GM12865 (cell line): ENCODE measurements at regions not wholly inside any gene's neighbourhood (a gene's known extent, or its start where the extent isn't known, plus 50 kb on each side); places are given as distances from the start of the nearest gene placed in this dataset.

ENCODE experiments used
- DNase-seq: peaks from one replicate; pipeline ENCODE4 v3.0.0; 2010; ENCODE audit warnings: low read depth
- H3K4me3 ChIP-seq: 2 replicates; pipeline ENCODE4 v1.5.1; 2011; ENCODE audit warnings: mild to moderate bottlenecking, low read depth, low read length, control low read depth
- TF ChIP-seq, protein P1 (sequence below): IDR thresholded peaks from 2 replicates; pipeline ENCODE4 v1.5.1; 2011; ENCODE audit warnings: low read length, control low read depth, low read depth, inconsistent platforms; ENCODE audit not compliant: insufficient read depth; ENCODE audit errors: missing control alignments

DNA sequence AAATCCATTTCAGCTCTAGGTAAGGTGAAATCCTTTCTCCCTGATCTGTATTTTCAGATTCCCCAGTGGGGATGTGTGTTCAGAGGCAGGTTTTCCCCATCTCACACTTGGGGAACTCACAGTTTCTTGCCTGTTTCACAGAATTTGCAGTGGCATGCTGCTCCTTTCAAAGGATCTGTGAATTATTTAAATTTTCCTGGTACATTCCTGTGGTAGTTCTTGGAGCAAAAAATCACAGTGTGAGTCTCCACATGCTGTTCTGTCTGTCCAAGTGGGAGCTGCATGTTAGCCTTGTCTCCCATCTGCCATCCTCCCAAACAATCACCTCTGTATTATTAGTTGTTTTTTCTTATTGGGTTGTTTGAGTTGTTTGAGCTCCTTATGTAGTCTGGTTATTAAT, 372.9 kb downstream of the ARL6IP6 start:
- DNase-seq = no peak
- TF ChIP-seq, protein P1, sequence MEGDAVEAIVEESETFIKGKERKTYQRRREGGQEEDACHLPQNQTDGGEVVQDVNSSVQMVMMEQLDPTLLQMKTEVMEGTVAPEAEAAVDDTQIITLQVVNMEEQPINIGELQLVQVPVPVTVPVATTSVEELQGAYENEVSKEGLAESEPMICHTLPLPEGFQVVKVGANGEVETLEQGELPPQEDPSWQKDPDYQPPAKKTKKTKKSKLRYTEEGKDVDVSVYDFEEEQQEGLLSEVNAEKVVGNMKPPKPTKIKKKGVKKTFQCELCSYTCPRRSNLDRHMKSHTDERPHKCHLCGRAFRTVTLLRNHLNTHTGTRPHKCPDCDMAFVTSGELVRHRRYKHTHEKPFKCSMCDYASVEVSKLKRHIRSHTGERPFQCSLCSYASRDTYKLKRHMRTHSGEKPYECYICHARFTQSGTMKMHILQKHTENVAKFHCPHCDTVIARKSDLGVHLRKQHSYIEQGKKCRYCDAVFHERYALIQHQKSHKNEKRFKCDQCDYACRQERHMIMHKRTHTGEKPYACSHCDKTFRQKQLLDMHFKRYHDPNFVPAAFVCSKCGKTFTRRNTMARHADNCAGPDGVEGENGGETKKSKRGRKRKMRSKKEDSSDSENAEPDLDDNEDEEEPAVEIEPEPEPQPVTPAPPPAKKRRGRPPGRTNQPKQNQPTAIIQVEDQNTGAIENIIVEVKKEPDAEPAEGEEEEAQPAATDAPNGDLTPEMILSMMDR = no peak
- no peak overlapping the region for H3K4me3 ChIP-seq

DNA sequence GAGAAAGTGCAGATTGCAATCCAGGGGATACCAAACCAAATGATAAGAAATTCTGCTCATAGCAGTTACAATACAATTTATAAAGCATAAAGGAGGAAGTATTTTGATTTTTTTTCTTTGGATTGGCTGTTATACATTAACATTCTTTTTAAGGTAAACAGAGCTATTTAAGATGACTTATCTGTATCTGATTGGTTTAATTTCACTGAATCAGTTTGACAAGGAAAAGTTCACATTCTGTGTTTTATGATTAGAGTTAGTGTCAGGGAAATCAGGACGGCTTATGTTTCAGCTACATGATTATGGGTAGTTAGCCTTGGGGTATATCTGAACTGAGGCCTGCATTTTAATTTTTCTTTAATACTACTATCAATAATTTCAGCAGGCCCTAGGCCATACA, 360.9 kb downstream of the ARL6IP6 start:
- TF ChIP-seq, protein P1 = no peak
- H3K4me3 ChIP-seq = no peak overlapping the region
- DNase-seq = no peak

DNA sequence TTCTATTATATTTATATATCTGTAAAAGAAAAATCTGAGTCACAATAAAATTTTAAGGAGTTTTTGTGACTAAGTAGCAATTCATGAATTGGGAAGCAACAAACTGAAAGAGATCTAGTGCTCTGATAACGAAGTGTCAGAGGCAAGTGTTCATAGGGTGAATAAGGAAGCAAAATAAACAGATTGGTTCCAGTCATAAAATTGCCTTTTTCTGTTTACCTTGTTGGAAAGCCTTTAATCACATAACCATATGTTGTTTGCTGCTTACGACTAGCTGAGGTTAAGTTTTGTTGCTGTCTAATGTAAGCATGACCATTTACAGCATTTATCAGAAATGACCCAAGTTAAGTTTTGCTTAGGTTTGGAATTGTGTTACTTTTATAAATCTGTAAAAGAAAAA, 358.9 kb downstream of the ARL6IP6 start:
- H3K4me3 ChIP-seq = no peak overlapping the region
- no peak for DNase-seq
- TF ChIP-seq, protein P1 = no peak

DNA sequence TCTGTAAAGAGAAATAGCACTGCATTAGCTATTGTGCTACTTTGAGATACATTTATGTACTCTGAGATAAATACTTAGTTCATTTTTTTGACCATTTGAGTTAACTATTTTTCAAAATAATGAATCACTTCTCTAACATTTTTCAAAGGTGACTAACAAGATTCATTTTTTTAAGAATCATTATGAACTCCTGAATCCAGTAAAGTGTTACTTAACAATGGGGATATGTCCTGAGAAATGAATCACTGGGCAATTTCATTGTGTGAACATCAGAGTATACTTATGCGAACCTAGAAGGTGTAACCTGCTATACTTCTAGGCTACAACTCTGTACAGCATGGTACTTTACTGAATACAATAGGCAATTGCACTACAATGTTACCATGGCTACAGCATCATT, 355.8 kb downstream of the ARL6IP6 start:
- H3K4me3 ChIP-seq = no peak overlapping the region
- TF ChIP-seq, protein P1 = no peak
- no peak for DNase-seq

DNA sequence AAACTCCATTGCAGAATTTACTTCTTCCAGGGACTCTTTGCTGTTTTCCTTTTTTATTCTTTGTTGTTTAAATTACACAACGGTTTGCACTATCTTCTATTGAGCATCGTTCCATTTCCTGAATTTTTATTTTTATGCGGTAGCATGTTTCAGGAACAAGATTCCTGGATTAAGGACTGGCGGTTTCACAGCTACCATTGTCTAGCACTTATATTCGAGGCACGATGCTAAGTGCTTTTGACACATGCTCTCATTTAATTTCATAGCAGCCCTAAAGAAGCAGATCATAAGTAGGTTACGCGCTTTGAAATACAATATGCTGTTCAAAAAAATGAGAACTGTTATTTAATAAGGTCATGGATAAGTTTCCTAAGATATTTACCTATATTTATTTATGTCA, 354.4 kb downstream of the ARL6IP6 start:
- TF ChIP-seq, protein P1 = no peak
- no peak overlapping the region for H3K4me3 ChIP-seq

DNA sequence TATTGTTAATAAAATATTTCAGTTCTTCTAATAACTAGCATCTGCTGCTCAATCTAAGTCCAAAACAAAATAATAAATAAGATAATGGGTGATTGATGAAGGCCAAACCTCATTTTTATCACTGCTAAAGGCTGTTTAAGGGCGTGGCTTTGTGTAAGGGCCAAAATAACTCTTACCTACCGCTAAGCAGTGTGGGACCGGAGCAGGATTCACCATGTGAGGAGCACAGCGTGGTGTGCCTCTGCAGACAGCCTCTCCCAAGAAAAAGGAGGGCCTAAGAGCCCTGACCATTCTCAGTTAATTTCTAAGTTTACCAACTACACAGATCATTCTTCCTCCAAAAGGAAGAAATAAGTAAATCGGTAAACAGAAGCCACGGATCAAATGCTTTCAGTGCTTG, 353.7 kb downstream of the ARL6IP6 start:
- no peak for DNase-seq
- TF ChIP-seq, protein P1 = no peak
- H3K4me3 ChIP-seq = no peak overlapping the region

More for the DNA sequence above, 354.4 kb downstream of the ARL6IP6 start:
- no peak for DNase-seq

DNA sequence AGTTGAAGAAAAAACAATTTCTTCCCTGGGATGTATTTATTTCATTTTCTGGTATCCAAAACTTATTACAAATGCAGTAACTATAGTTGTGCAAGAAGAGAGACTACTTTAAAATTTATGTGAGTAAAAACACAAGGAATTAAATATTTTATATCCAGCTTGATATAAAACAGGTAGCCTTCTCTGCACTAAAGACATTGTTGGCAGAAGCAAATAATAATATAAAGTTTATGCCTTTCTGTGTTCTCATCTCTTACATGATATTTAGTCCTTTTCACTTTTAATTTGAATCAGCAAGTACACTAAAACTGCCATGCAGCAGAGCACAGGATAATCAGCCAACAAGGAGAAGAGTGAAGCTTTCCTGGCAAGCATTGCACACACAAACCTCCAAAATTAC, 352.7 kb downstream of the ARL6IP6 start:
- no peak overlapping the region for H3K4me3 ChIP-seq
- no peak for DNase-seq
- TF ChIP-seq, protein P1 = no peak
